ENCODE measurements at regions not wholly inside any gene's neighbourhood (a gene's known extent, or its start where the extent isn't known, plus 50 kb on each side); places are given as distances from the start of the nearest gene placed in this dataset.
A peak's percentile ranks its signal among the peaks of the same experiment; 100 is the strongest.
"Not testable (repeated sequence)": the region's sequence is repeated elsewhere in the genome, so short reads cannot be mapped to it uniquely, and the experiment has no call there.

DNA sequence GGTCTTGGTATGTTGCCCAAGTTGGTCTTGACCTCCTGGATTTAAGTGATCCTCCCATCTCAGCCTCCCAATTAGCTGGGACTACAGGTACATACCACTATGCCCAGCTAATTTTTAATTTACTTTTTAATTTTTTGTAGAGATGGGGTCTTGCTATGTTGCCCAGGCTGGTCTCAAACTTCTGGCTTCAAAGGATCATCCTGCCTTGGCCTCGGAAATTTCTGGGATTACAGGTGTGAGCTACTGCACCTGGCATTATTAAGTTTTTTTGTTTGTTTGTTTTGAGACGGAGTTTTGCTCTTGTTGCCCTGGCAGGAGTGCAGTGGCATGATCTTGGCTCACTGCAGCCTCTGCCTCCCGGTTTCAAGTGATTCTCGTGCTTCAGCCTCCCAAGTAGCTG, 195.7 kb upstream of the HAAO start:
- not testable (repeated sequence) for DNase-seq

DNA sequence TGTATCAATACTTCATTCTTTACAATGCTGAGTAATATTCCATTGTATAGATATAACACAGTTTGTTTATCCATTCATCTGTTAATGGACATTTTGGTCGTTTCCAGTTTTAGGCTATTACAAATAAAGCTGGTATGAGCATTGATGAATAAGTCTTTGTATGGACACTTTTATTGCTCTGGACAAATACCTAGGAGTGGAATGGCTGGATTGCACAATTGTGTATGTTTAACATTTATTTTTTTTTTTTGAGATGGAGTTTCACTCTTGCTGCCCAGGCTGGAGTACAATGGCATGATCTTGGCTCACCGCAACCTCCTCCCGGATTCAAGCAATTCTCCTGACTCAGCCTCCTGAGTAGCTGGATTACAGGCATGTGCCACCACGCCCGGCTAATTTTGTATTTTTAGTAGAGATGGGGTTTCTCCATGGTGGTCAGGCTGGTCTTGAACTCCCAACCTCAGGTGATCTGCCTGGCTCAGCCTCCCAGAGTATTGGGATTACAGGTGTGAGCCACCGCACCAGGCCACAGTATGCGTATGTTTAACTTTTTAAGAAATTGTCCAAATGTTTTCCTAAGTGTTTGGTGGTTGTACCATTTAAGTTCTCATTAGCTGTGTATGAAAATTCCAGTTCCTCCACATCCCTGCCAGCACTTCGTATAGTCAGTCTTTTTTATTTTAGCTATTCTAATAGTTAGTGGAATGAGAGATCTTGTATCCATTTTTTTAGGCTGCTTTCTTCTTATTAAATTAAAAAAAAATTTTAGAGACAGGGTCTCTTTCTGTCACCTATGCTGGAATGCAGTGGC, 194.9 kb upstream of the HAAO start:
- DNase-seq, result no peak

GRCh38 chr2:42984617-42985016, 192.2 kb upstream of the HAAO start:
- DNase-seq, result no peak

- DNase-seq, result no peak
Observed at GRCh38 chr2:42984081-42984480, 191.7 kb upstream of the HAAO start.

DNA sequence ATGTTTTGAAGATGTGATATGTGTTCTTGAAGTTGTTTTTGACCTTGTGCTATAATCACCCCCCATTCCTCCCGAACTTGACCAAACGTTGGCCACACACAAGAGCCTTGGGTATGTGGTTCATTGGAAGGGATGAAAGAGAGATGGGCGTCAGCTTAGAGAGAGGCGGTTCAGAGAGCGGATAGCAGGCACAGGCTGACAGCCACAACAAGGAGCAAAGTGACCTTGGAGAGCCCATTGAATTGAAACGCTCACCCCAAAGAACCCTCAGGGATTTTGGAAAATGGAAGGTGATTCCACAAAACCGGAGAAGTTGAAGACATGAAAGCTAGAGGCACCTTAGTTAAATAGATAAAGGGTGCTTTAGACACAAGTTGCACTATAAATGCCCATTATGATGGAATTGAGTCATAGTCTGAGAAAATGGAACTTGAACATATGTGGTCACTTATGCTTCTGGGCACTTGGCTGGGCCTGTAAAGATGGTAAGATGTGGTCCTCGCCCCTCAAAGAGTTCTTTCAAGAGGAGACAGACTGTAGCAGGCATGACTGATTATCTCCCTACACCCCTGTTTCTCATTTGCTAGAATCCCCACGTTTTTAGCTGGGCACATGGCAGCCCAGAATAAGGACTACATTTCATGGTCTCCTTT, 188.5 kb upstream of the HAAO start:
- DNase-seq, result no peak

- DNase-seq, result no peak
Observed at GRCh38 chr2:42979870-42980763, 187.7 kb upstream of the HAAO start.

DNA sequence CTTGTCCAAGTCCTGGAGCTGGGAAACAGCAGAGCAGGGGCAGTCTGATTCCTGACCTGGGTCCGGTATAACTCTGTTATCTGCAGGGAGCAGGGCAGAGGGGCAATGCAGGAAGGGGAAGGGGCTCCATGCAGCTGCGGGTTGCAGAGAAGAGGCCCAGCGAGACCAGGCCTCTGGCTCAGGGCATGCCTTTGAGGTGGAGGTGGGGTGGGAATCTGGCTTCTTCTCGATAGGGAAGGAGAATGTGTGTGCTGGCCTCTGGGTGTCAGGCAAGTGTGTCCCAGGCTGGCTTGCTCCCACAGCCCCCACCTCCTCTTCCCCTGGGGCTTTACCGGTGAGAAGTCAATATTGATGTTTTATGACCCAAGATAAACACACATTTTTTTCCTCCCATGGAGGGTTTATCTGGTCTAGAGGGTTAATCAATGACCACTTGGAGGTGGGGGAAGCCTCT, 187.1 kb upstream of the HAAO start:
- DNase-seq, result no peak

DNA sequence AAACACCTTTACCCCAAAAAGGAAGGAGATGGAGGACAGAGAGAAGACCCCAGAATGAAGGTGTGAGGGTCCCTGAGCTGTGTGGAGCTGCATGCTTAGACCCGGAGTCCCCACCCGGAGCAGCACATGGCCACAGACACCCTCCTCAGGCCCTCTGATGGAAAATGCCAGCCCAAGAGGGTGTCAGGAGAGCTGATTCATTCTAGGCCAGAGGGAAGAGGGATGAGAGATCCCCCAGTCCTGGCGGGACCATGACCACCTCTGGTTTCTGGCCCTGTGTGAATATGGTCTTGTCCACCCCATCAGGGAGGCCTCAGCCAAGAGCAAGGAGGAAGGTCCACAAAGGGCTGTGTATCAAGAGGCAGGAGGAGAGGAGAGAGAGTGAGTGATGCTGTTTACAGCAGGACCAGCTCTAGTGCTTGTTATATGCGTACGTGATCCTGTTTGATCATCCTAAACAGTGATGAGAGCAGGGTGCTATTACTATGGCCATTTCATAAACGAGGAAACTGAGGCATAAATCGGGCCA, 186.6 kb upstream of the HAAO start:
- no peak for DNase-seq

GRCh38 chr2:42978175-42978886, 185.9 kb upstream of the HAAO start:
- no peak for DNase-seq

- no peak for DNase-seq
Observed at GRCh38 chr2:42977270-42978174, 185.1 kb upstream of the HAAO start.

- no peak for DNase-seq
Observed at GRCh38 chr2:42976351-42976750, 184.0 kb upstream of the HAAO start.

- peak; percentile 46 for DNase-seq
Observed at GRCh38 chr2:42974721-42975717, 182.6 kb upstream of the HAAO start.

DNA sequence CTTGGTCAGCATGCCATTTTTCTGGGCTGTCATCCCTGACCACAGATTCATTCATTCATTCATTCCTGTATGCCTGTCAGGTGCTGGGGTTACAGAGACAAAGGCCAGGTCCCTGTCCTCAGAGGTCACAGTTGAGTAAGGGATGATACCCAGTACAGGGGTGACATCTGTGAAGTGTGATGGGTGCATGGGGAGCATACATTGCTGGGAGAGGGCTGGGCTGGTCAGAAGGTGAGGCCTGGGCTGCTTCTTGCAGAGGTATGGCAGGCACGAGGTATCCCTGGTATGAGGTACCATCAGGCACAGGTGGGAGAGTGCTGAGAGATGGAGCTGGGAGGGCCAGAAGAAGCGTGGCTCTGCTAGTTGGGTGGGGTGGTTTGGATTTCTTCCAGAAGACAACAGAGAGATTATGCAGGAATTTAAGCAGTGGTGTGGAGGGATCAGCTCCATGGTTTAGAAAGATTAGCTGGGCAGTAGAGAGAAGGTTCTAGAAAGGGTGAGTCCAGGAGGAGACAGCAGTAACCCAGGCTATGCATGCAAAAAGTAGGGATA, 181.9 kb upstream of the HAAO start:
- no peak for DNase-seq

DNA sequence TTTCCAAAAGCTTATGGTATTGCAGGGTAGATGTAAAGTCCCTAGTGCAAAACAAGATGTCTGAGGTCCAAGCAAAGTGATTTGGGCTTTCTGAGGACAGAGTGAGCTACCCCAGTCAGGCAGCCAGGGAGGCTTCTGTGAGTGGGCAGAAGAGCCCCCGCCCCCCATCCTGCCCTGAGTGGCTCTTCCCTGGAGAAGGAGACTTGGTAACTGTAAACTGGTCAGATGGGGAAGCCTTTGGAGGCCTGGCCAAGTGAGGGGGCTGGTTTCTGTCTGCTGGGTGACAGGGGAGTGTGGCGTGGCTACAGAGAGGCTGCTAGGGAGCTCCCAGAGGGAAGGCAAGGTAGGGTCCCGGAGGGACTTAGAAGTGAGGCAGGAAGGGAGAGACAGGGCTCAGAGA, 181.3 kb upstream of the HAAO start:
- DNase-seq, result no peak

- DNase-seq, result not testable (repeated sequence)
Observed at GRCh38 chr2:42972933-42973516, 180.6 kb upstream of the HAAO start.

GRCh38 chr2:42971947-42972736, 179.8 kb upstream of the HAAO start:
- no peak for DNase-seq

GRCh38 chr2:42971381-42971780, 179.0 kb upstream of the HAAO start:
- no peak for DNase-seq

DNA sequence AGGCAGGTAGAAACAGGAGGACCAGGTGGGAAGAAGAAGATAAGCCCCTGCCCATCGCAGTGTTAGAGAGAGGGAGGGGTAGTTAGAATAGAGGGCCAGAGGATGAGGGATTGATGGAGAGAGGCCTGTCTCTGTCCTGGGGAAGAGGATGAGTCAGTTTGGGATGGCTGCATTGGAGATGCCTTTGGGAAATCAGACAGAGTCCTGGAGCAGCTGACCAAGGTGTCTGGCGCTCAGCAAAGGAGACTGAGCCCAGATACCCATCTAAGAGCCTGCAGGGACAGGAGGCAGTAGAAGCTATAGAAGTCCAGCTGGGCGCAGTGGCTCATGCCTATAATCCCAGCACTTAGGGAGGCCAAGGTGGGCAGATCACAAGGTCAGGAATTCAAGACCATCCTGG, 177.8 kb upstream of the HAAO start:
- DNase-seq, result no peak
